Esophagus (tissue), 2 donors: ENCODE measurements at regions not wholly inside any gene's neighbourhood (a gene's known extent, or its start where the extent isn't known, plus 50 kb on each side); places are given as distances from the start of the nearest gene placed in this dataset.

Experiments used
- H3K27ac ChIP-seq, 2 donors: one replicate each; pipeline ENCODE4 v1.5.1; 2013; ENCODE audit warnings: low read depth in 2 of 2, mild to moderate bottlenecking in 2 of 2, inconsistent platforms in 1 of 2, low read length in 1 of 2, moderate library complexity in 1 of 2
- H3K27me3 ChIP-seq, 2 donors: one replicate each; pipeline ENCODE4 v1.6.1; 2013; ENCODE audit warnings: low read length in 2 of 2, control low read depth in 1 of 2, mild to moderate bottlenecking in 1 of 2; ENCODE audit not compliant: insufficient read depth in 2 of 2, control insufficient read depth in 1 of 2
- H3K36me3 ChIP-seq, 2 donors: one replicate each; pipeline ENCODE4 v1.6.1; 2013; ENCODE audit warnings: low read length in 1 of 2; ENCODE audit not compliant: control insufficient read depth in 2 of 2, insufficient read depth in 2 of 2
- H3K4me1 ChIP-seq, 2 donors: one replicate each; pipeline ENCODE4 v1.6.1; 2013; ENCODE audit warnings: low read length in 1 of 2; ENCODE audit not compliant: control insufficient read depth in 2 of 2, insufficient read depth in 2 of 2
- H3K4me3 ChIP-seq, 2 donors: one replicate each; pipeline ENCODE4 v1.5.1; 2013; ENCODE audit warnings: low read length in 2 of 2, mild to moderate bottlenecking in 2 of 2, low read depth in 1 of 2, moderate library complexity in 1 of 2
- H3K9me3 ChIP-seq, 2 donors: one replicate each; pipeline ENCODE4 v1.6.1; 2013; ENCODE audit warnings: mild to moderate bottlenecking in 2 of 2, low read depth in 1 of 2, low read length in 1 of 2, moderate library complexity in 1 of 2; ENCODE audit not compliant: control insufficient read depth in 2 of 2, insufficient read depth in 1 of 2
- WGBS, 2 donors: extraction: QIAGEN DNeasy Blood & Tissue Kit; methylation state at CpG; one replicate each; pipeline ENCODE4 v1.1.7; 2013; 5-methylcytosine and 5-hydroxymethylcytosine counted together
- donor health status: healthy with polysubstance abuse.
- donor health status: Bipolar disorder and iron deficiency.

DNA sequence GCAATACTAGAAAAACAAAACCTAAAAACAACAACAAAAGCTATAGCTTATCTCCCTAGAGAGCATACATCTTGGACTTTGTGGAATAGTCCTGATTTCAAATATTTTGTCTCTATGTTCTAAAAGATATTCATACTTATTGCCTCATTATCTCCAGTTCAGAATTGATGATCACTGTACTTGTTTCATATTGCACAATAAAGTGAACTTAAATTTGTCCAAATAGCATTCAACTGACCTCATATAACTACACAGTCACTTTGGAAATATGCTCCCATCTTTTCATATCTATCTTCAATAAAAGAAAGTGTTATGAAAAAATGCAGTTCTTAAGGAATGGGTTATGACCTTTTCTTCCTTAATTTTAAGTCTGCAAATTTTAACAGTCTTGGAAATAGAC lies 228.6 kb upstream of the CMC1 start:
- H3K27ac ChIP-seq, result no peak overlapping the region
- no peaks in the 10 kb centered on the region for H3K9me3 ChIP-seq
- no peak overlapping the region for H3K4me3 ChIP-seq
- H3K27me3 ChIP-seq, result no peaks in the 10 kb centered on the region
- H3K4me1 ChIP-seq, result no peaks in the 10 kb centered on the region
- no peaks in the 10 kb centered on the region for H3K36me3 ChIP-seq

DNA sequence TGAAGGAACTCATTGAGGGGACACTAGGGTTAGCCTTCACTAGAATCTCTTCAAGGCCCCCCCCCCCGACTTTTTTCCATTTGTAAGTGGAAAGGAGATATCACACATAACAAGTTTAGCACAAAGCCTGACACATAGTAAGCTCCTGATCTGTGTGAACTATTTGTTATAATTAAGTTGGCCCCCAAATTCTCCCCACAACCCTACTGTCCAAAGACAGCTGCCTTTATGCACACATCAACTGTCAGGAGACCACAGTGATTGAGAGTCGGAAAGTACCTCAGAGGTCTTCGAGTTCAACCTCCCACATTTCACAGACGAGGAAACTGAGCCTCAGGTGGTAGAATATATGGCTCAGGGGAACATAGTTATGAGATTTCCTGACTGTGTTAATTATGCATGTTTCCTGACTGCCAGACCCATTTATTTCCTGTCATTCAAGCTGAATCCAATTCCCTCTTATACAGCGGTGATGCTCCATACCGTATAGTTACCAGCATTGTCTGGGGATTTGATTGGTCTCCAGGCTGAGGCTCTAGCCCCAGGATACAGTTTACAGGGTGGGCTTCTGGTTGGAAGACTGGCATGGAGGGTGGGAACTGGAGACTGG lies 227.4 kb upstream of the CMC1 start:
- Histone ChIP-seq H3K36me3 (no peaks in the 10 kb centered on the region), H3K4me3 (no peak overlapping the region), H3K4me1 (no peaks in the 10 kb centered on the region), H3K27me3 (no peaks in the 10 kb centered on the region), H3K9me3 (no peaks in the 10 kb centered on the region), H3K27ac (no peak overlapping the region)
- WGBS, 2 donors, result 68 to 70% methylated on average over 6 of the region's 6 CpGs

DNA sequence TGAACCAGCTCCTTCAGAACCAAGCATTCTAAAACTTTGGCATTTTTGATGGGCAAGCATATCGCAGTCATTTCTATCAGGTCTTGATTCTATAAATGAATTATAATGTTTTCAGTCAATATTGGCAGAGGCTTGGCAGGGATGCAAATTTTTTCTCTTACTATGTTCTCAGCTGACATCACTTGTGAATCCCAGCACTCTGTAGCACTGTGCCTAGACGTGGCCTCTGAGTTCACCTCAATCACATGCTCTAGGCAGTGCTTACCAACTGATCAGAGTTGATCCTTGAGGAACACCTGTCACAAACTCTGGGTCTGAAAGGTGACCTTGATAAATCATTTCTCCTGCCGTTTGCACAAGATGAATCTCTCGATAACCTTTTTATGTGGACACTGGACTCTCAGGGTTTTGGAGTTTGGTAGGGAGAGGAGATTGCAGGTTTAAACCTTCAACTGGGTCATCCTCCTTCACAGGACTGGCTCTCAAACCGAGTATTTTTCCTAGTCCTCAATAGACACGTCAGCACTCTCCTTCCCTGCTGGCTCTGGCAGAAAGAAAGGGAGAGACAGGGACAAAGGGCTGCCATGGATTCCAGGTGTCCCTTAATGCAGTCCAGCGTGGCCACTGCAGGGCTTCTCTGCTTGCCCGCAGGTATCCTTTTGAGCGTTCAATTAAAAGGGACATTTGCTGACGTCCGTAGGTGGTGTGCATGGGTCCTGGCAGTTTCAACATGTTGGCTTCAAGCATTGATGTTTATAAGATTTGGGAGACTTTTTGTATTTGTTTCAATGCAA lies 222.3 kb upstream of the CMC1 start:
- H3K4me3 ChIP-seq, result no peak overlapping the region
- H3K9me3 ChIP-seq, result no peaks in the 10 kb centered on the region
- H3K4me1 ChIP-seq, result no peaks in the 10 kb centered on the region
- H3K36me3 ChIP-seq, result no peaks in the 10 kb centered on the region
- H3K27ac ChIP-seq, result no peak overlapping the region
- WGBS, 2 donors, result 62 to 69% methylated on average over 11 of the region's 11 CpGs
- no peaks in the 10 kb centered on the region for H3K27me3 ChIP-seq

DNA sequence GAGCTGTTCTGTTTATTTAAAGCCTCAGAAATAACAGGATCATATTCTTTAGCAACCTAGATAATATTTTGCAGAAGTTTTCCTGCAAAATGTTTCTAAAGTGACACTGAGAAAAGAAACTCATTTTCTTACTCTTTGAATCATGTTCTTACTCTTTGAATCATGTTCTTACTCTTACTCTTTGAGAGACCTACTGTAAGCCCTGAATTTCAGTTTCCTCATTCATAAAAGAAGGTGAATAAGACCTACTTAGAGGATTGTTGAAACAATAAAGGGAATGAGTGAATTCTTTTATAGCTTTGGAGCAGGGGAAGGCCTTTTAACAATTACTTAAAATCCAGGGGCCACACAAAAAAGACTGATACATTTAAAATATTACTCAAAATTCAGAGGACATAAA lies 221.7 kb upstream of the CMC1 start:
- Histone ChIP-seq H3K27me3 (no peaks in the 10 kb centered on the region), H3K27ac (no peak overlapping the region), H3K9me3 (peaks cover 0 to under 1% of the 10 kb centered on the region in 2 donors), H3K4me1 (no peaks in the 10 kb centered on the region), H3K36me3 (no peaks in the 10 kb centered on the region), H3K4me3 (no peak overlapping the region)

DNA sequence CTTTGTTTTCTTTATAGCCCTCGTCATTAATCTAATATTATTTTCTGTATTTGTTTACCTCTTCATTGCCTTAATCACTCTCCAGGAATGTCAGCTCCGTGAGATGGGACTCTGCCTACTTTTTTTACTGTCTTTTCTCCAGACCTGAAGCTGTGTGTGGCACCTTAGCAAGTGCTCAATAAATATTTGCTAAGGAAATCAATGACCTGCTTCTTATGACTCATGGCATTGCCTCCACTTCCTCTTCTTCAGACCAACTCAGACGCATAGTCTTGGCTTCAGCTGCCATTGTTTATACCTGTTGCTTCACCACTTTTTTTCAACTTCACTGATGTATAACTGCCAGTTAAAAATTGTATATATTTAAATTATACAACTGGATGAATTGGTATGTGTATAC lies 218.5 kb upstream of the CMC1 start:
- Histone ChIP-seq H3K9me3 (peaks cover 0 to 4% of the 10 kb centered on the region in 2 donors), H3K4me1 (no peaks in the 10 kb centered on the region), H3K27me3 (no peaks in the 10 kb centered on the region), H3K36me3 (no peaks in the 10 kb centered on the region), H3K4me3 (no peak overlapping the region), H3K27ac (no peak overlapping the region)
- 45 to 52% methylated on average over 3 of the region's 3 CpGs for WGBS, 2 donors

DNA sequence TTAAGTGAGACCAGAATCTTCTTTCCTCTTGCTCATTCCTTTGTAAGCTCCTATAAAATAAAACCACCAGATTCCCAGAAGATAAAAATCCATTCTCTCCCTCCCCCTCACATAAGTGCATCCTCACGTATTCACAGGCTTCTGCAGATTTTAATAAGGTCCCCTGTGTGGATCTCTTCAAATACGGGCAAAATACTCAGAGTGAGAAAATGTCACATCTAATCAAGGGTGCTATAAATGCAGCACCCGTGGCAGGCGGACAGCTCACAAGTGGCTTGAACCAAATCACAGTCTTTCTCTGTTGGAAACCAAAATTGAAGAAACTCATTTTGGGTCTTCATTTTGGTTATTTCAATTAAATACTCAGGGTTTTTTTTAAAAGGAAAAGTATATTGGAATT lies 212.9 kb upstream of the CMC1 start:
- Histone ChIP-seq H3K27me3 (no peaks in the 10 kb centered on the region), H3K36me3 (no peaks in the 10 kb centered on the region), H3K9me3 (peaks cover 2 to 11% of the 10 kb centered on the region in 2 donors), H3K27ac (no peak overlapping the region), H3K4me3 (no peak overlapping the region), H3K4me1 (no peaks in the 10 kb centered on the region)
- 67 to 70% methylated on average over 4 of the region's 4 CpGs for WGBS, 2 donors

DNA sequence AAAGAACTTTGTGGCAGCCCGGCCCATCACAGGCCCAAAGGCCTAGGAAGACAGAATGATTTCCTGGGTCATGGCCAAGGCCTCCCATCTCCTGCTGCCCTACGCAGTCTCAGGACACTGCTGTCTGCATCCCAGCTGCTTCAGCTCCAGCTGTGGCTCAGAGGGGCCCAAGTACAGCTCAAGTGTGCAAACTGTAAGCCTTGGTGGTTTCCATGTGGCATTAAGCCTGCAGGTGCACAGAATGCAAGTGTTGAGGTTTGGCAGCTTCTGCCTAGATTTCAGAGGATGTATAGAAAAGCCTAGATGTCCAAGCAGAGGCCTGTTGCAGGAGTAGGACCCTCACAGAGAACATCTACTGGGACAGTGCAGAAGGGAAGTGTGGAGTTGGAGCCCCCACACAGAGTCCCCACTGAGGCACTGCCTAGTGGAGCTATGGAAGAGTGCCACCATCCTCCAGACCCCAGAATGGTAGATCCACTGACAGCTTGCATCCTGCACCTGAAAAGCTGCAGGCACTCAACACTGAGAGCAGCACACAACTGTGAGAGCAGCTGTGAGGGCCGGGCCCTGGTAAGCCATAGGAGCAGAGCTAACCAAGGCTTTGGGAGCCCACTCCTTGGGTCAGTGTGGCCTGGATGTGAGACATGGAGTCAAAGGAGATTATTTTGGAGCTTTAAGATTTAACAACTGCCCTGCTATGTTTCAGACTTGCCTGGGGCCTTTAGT lies 208.2 kb upstream of the CMC1 start:
- H3K9me3 ChIP-seq, result peaks cover 2 to 7% of the 10 kb centered on the region in 2 donors
- 92% methylated on average over 3 of the region's 3 CpGs for WGBS, 2 donors
- H3K4me3 ChIP-seq, result no peak overlapping the region
- no peaks in the 10 kb centered on the region for H3K36me3 ChIP-seq
- H3K27me3 ChIP-seq, result no peaks in the 10 kb centered on the region
- H3K27ac ChIP-seq, result no peak overlapping the region
- H3K4me1 ChIP-seq, result no peaks in the 10 kb centered on the region

DNA sequence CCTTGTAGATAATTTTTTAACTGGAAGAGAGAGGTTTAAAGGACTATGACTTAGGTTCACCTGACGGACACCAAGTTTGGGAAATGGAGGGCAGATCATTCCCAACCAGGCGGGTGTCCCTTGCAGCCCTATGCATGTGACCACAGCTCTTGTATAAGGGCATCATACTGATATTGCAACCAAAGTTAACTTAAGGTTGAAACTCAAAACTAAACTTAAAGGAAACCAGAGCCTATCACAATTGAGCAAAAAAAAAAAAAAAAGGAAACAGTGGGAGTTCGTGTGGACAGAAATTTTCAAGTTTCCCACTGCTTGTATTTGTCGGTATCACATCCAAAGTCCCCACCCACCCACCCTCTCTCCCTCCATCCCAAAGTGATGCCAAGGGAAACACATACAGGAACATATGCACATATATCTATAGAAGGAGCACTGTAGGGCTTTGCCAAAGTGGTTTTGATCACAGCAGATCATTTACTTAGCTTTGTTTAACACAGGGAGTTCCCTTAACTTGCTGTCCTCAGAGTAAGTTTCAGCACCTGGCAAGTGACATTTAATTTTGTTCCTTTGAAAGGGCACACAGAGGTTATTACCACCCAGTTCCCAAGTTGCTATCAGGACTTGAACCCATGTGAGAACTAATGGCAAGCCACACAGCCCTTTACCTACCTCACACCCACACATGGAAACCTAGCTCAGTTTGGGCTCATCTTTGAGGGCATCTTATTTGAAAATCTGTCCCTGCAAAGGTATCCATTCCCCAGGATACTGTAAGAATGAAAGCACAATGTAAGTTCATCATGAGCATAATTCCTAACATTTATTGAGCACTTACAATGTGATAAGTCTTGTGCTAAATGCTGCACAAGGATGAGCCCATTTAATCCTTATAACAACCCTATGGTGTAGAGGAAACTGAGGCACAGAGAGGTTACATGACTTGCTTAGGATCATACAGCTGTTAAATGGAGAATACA lies 204.5 kb upstream of the CMC1 start:
- Histone ChIP-seq H3K27ac (no peak overlapping the region), H3K27me3 (no peaks in the 10 kb centered on the region), H3K4me1 (no peaks in the 10 kb centered on the region), H3K4me3 (no peak overlapping the region), H3K9me3 (peaks cover 2 to 7% of the 10 kb centered on the region in 2 donors), H3K36me3 (no peaks in the 10 kb centered on the region)
- 71 to 76% methylated on average over 4 of the region's 4 CpGs for WGBS, 2 donors

DNA sequence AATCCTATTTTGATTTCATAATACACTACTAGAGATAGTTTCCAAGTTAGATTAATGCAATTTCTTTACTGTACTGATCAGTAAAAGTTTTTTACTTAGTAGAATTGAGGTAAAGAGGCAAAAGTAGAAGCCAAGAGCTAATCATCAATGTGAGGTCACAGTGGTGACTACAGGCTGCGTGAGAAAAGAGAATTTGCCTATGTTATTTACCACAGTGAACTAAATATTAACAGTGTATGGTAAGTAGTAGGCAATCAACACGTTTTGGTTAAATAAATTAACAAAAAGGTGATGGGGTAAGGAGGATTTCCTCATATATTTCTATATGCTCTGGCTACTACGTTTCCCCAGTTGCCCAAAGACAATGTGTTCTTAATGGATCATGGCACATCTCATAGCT lies 202.2 kb upstream of the CMC1 start:
- no peaks in the 10 kb centered on the region for H3K36me3 ChIP-seq
- no peak overlapping the region for H3K27ac ChIP-seq
- H3K4me1 ChIP-seq, result no peaks in the 10 kb centered on the region
- H3K9me3 ChIP-seq, result no peaks in the 10 kb centered on the region
- no peaks in the 10 kb centered on the region for H3K27me3 ChIP-seq
- 60 to 62% methylated on average over 3 of the region's 3 CpGs for WGBS, 2 donors
- H3K4me3 ChIP-seq, result no peak overlapping the region
